NCI-H446 (cell line): ENCODE measurements at regions not wholly inside any gene's neighbourhood (a gene's known extent, or its start where the extent isn't known, plus 50 kb on each side); places are given as distances from the start of the nearest gene placed in this dataset.

Experiments used
- DNase-seq, 2 experiments: peaks; one replicate each; lab custom pipeline; 2025; lab: John Stamatoyannopoulos, UW

- no peak for DNase-seq
Observed at GRCh38 chr13:58190577-58190976, 559.0 kb downstream of the PCDH17 start.

- DNase-seq, result no peak
Observed at GRCh38 chr13:58191754-58192153, 560.2 kb downstream of the PCDH17 start.

DNA sequence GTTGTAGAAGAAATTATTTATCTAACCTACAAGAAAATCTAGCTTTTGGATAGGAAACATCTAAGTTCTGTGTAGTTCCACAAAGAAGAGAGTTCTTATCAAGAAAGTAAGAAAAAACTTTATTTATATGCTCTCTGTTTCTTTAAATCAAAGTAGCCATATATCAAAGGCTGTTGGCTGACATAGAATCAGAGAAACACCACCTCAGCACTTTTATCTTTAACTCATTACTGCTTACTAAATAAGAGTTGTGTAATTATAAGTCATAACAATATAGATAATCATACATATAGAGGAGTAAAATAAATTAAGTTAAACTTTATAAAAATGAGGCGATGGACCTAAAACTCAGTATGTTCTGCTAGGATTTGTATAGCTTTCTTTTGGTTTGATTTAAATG is 570.6 kb downstream of the PCDH17 start:
- no peak for DNase-seq

- no peak for DNase-seq
Observed at GRCh38 chr13:58207501-58207900, 576.0 kb downstream of the PCDH17 start.

DNA sequence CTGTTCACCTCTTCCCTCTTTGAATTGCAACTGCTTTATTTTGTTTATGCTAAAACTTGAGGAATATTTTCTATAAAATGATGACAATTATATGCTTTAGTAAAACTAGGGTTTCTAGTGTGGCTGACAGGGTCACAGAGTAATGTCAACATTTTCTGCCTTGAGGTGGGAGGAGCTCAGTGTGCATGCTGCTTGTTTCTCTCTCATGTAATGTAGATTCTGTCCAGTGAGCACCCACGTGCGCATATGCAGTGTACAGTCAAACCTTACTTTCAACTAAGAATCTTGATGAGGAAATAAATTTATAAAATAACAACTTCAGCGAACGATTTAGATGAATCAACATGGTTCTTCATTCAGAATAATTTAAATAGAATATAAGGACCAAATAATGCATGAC is 603.9 kb downstream of the PCDH17 start:
- DNase-seq, result no peak

DNA sequence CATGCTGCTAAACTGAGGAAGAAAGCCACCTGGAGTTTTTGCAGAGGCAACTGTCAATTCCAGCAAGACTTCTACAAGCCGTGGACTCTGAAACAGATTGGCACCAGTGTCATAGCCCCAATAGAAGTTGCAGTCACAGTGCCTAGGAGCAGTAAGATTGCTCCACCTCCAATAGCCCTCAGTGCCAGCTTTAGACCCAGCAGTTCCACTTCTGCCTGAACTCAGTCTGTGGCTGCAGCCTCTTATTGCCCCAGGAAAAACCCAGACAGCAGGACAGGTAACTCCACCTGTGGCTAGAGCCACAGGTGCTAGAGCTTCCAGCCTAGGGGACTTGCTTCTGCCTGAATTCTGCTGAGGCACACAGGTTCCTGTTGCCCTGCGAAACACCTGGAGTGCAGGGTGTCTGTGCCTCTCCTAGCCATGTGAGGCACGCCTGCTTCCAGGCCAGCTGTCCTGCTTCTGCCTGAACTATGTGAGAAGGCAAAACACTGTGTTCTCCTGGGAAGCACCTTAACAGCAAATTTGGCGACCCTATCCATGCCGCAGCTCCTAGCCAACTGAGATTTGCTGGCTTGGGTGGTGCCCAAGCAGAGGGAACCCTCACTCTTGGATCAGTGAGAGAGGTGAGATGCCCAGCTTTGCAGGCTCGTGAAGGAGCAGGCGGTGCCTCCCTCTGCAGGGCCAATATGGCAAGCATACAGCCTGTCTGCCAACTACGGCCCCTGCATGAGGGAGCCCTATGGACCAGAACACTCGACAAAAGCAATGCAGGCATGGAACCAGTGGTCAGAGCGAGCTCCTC is 607.6 kb downstream of the PCDH17 start:
- DNase-seq, result no peak

DNA sequence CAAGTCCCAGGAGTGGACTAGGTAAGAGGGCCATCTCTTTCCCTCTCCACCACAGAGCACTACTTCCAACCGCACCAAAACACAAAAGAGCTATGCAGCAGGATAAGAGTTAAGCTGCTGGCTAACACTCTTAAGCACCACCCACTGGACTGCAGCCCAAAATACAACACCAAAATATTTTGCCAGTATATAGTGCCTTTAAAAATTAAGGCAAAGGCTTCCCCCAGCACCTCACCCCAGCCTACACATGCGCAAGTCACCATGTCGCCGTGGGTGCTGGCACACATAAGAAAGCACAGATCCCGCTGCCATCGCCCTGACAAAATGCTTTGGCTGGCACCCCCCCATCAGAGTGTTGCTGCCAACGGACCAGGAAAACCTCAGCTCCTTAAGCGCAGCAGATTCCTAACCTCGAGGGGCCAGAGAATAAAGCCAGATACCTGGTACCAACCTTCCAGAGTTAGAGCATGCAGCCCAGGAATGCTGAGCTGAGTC is 608.3 kb downstream of the PCDH17 start:
- no peak for DNase-seq

DNA sequence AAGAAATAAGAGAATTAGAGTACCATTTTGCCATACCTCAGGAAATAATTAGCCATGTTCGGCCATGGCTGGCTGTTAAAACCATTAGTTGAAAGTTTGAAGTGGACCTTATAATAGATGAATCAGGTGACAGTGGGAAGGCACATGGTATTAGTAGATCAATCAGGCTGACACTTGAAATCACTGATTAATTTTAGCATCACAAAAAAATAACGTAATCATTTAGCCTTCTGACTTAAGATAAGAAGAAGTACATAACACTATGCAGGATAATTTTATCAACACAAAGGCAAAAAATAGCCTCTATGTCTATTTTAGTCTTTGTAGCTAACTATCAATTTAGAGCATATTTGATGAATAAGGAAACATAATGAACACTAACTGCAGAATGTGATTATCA is 615.5 kb downstream of the PCDH17 start:
- DNase-seq, result no peak

DNA sequence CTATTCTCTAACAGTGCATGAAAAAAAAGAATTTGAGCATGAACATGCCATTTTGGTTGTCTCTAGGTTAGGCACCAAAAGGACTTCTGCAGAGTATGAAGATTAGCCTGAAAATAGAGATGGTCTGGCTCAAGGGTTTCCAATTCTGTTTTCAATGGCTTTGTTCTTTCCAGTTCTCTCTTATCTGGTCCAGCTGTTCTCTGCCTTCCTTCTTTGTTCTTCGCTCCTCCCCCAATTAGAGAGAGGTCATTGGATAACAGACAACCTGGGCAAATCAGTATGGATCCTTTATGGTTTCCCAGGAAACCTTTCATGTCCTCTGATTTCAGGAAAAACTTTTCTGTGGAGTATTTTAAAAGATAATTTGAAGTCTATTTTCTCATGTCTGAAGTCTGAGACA is 623.4 kb downstream of the PCDH17 start:
- DNase-seq, result no peak

GRCh38 chr13:58266271-58266670 is 634.7 kb downstream of the PCDH17 start:
- DNase-seq, result no peak

GRCh38 chr13:58298556-58299135 is 667.1 kb downstream of the PCDH17 start:
- DNase-seq, result no peak

GRCh38 chr13:58300224-58300623 is 668.7 kb downstream of the PCDH17 start:
- DNase-seq, result no peak

- no peak for DNase-seq
Observed at GRCh38 chr13:58300974-58301681, 669.6 kb downstream of the PCDH17 start.

DNA sequence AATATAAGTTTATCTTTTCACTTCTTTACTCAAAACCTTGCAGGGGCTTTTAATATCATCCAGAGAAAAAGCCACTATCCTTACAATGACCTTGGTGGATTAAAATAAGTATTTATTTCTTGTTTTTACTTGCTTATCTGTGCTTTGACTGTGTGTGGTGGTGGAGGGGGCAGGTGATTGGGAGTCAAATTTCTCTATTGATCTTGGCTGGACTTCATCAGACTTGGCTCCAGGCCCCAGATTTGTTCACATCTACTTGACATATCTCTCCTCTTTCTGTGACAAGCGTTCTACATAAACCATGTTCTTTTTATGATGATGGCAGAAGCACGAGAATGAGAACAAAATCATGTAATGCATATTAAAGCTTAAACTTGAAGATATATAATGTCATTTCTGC is 670.8 kb downstream of the PCDH17 start:
- no peak for DNase-seq

GRCh38 chr13:58306062-58306461 is 674.5 kb downstream of the PCDH17 start:
- no peak for DNase-seq

GRCh38 chr13:58313219-58313618 is 681.7 kb downstream of the PCDH17 start:
- no peak for DNase-seq

GRCh38 chr13:58318495-58319167 is 687.1 kb downstream of the PCDH17 start:
- no peak for DNase-seq

GRCh38 chr13:58324161-58324560 is 692.6 kb downstream of the PCDH17 start:
- no peak for DNase-seq

DNA sequence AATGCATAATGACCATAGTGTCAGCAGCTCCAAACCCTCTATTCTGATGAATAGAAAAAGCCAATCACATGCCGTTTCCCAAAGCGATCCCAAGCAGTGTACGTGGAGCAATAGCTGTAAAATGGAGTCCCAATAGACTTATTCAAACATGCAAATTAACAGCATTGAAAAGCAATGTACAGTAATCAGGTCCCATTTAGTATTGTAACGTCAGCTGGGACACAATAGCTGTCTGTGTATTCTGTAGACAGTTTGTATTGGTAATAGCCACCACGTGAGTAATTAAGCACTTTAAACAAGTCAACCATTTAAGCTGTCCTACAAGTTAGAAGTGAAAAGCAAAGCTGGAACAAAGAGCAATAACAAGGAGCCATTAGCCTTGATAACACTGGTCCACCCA is 698.2 kb downstream of the PCDH17 start:
- DNase-seq, result no peak

DNA sequence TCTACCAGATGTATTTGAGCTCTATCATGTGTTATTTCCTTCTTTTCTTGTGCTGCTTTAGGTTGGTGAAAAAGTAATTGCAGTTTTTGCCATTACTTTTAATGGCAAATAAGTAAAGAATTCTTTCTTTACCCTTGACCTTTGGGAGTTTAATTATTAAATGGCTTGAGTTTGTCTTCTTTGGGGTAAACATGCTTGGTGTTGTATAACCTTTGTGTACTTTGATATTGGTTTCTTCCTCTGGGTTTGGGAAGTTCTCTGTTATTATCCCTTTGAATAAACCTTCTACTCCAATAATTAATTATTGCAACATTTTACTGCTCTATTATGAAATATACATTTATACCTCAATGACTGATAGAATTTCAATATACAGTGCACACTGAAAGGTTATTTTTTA is 709.4 kb downstream of the PCDH17 start:
- no peak for DNase-seq

GRCh38 chr13:58341318-58341717 is 709.8 kb downstream of the PCDH17 start:
- DNase-seq, result no peak

DNA sequence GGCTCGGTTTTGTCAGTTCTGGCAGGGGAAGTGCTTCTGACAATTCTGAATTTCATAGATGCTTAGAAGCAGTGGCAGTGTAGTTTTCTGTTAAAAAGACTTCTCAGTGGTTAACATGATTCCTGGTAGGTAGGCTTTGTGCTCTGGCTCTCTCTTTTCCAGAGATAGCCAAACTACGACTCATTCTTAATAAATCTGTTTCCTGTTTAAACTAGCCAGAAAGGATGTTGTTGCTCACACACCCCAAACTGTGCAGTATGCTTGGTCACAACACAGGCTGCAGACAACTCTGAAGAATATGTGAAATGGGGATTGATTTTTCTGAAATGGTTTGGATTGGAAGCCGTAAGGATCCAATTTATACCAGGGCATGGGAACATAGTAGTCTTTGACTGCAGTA is 711.5 kb downstream of the PCDH17 start:
- no peak for DNase-seq
